HEK293 (cell line): ENCODE measurements at regions not wholly inside any gene's neighbourhood (a gene's known extent, or its start where the extent isn't known, plus 50 kb on each side); places are given as distances from the start of the nearest gene placed in this dataset.

Source experiments
- CTCF ChIA-PET: fragments of 350-600 bp; formaldehyde crosslinking; extraction: SDS; loops from one replicate; lab custom pipeline; 2021; ENCODE audit warnings: antibody characterized with exemption; lab: Yijun Ruan, JAX
- POLR2A ChIA-PET: fragments of 300-600 bp; formaldehyde crosslinking; extraction: SDS; loops from one replicate; lab custom pipeline; 2020; ENCODE audit warnings: antibody characterized with exemption, inconsistent platforms; lab: Yijun Ruan, JAX
- H3K27ac ChIP-seq: fragments of 200-500 bp; sonication (Bioruptor generic); 2 replicates; pipeline ENCODE4 v1.5.1; 2014; ENCODE audit warnings: low read depth, low read length, control low read depth, inconsistent platforms; ENCODE audit errors: extremely low read depth
- H3K36me3 ChIP-seq, 2 experiments: fragments of 200-500 bp in 1 of 2; sonication (Bioruptor generic) in 1 of 2; 1 replicate in 1 of 2; 2 replicates in 1 of 2; pipeline ENCODE4 v1.5.1; 2014 to 2017; ENCODE audit warnings: inconsistent platforms in 2 of 2, low read length in 2 of 2; ENCODE audit not compliant: control insufficient read depth in 2 of 2, insufficient read depth in 1 of 2
- H3K4me1 ChIP-seq: fragments of 200-500 bp; sonication (Bioruptor generic); 2 replicates; pipeline ENCODE4 v1.5.1; 2014; ENCODE audit warnings: mild to moderate bottlenecking, low read length, inconsistent platforms; ENCODE audit not compliant: control insufficient read depth, insufficient read depth
- H3K4me3 ChIP-seq: 2 replicates; pipeline ENCODE4 v1.5.1; 2011; ENCODE audit warnings: low read depth, mild to moderate bottlenecking, control low read depth, low read length, moderate library complexity
- H3K9me3 ChIP-seq: fragments of 200-500 bp; sonication (Bioruptor generic); 2 replicates; pipeline ENCODE4 v1.5.1; 2014; ENCODE audit warnings: low read depth, low read length, inconsistent platforms; ENCODE audit not compliant: control insufficient read depth, insufficient read depth
- IKZF3 ChIP-seq: fragments of 450-650 bp; IDR thresholded peaks from 2 replicates; pipeline ENCODE4 v1.5.0; 2018; ENCODE audit warnings: missing biosample characterization, mild to moderate bottlenecking, missing genetic modification characterization, moderate library complexity
- KLF7 ChIP-seq: fragments of 450-650 bp; formaldehyde crosslinking; IDR thresholded peaks from 2 replicates; pipeline ENCODE4 v1.5.1; 2016; ENCODE audit warnings: missing biosample characterization, missing genetic modification characterization, borderline replicate concordance
- MEIS1 ChIP-seq: sonication (generic); formaldehyde crosslinking; IDR thresholded peaks from 2 replicates; pipeline ENCODE4 v1.8.1; 2022; ENCODE audit warnings: missing genetic modification reagents, mild to moderate bottlenecking, borderline replicate concordance
- ZNF121 ChIP-seq: fragments of 450-650 bp; formaldehyde crosslinking; IDR thresholded peaks from 2 replicates; pipeline ENCODE4 v1.5.1; 2016; ENCODE audit warnings: missing biosample characterization, missing genetic modification characterization
- ZNF133 ChIP-seq: fragments of 450-650 bp; formaldehyde crosslinking; IDR thresholded peaks from 2 replicates; pipeline ENCODE4 v1.5.1; 2016; ENCODE audit warnings: missing biosample characterization, missing genetic modification characterization
- ZNF174 ChIP-seq: fragments of 450-650 bp; formaldehyde crosslinking; IDR thresholded peaks from 2 replicates; pipeline ENCODE4 v1.5.0; 2017; ENCODE audit warnings: missing biosample characterization, mild to moderate bottlenecking, missing genetic modification characterization
- ZNF184 ChIP-seq: fragments of 450-650 bp; IDR thresholded peaks from 2 replicates; pipeline ENCODE4 v1.5.1; 2018; ENCODE audit warnings: missing biosample characterization, mild to moderate bottlenecking, missing genetic modification characterization
- ZNF223 ChIP-seq: fragments of 450-650 bp; formaldehyde crosslinking; IDR thresholded peaks from 2 replicates; pipeline ENCODE4 v1.5.1; 2016; ENCODE audit warnings: missing biosample characterization, missing genetic modification characterization
- ZNF302 ChIP-seq: fragments of 450-650 bp; formaldehyde crosslinking; IDR thresholded peaks from 2 replicates; pipeline ENCODE4 v1.5.1; 2016; ENCODE audit warnings: missing biosample characterization, missing genetic modification characterization, low read depth
- ZNF626 ChIP-seq: fragments of 450-650 bp; sonication (Bioruptor Pico); formaldehyde crosslinking; IDR thresholded peaks from 2 replicates; pipeline ENCODE4 v1.5.1; 2018; ENCODE audit warnings: missing biosample characterization, missing genetic modification characterization, inconsistent platforms
- ZNF658 ChIP-seq: fragments of 450-650 bp; formaldehyde crosslinking; IDR thresholded peaks from 2 replicates; pipeline ENCODE4; 2016; ENCODE audit warnings: missing biosample characterization, missing genetic modification characterization
- ZNF707 ChIP-seq: fragments of 450-650 bp; formaldehyde crosslinking; IDR thresholded peaks from 2 replicates; pipeline ENCODE4 v1.5.1; 2016; ENCODE audit warnings: missing biosample characterization, missing genetic modification characterization
- TF ChIP-seq, protein P1 (sequence below): fragments of 450-650 bp; formaldehyde crosslinking; IDR thresholded peaks from 2 replicates; pipeline ENCODE4 v1.5.1; 2016; ENCODE audit warnings: missing biosample characterization, missing genetic modification characterization
- TF ChIP-seq, protein P2 (sequence below): fragments of 450-650 bp; formaldehyde crosslinking; IDR thresholded peaks from 2 replicates; pipeline ENCODE4; 2016; ENCODE audit warnings: missing biosample characterization, missing genetic modification characterization
- TF ChIP-seq, protein P3 (sequence below): fragments of 450-650 bp; formaldehyde crosslinking; IDR thresholded peaks from 2 replicates; pipeline ENCODE4 v1.5.0; 2017; ENCODE audit warnings: missing biosample characterization, missing genetic modification characterization, borderline replicate concordance
- TF ChIP-seq, protein P4 (sequence below): fragments of 450-650 bp; formaldehyde crosslinking; IDR thresholded peaks from 2 replicates; pipeline ENCODE4 v1.5.1; 2016; ENCODE audit warnings: missing biosample characterization, missing genetic modification characterization

DNA sequence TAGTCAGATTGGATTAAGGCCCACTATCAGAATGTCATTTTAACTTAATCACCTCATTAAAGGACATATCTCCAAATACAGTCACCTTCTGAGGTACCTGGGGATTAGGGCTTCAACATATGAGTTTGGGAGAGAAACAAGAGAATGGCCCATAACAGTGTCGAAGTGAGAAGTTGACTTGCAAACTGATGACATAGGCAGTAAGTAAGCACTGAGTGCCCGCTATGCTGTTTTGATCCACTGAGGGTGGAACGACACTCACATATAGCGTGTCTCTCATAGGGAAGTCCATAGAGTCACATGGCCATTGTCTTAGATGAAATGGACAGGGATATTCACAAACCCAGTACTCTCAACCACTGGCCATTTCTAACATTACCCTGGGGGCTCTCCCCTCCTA is 264.2 kb downstream of the SAMD5 start:
- ChIA-PET CTCF (no interaction called here), POLR2A (no interaction called here)
- no peaks in the 10 kb centered on the region for H3K4me1 ChIP-seq
- no peaks in the 10 kb centered on the region for H3K9me3 ChIP-seq
- TF ChIP-seq MEIS1: no peak
- TF ChIP-seq ZNF121 (tag by site-specific recombination): no peak
- no peak for TF ChIP-seq ZNF184
- TF ChIP-seq ZNF658 (tag by site-specific recombination): no peak
- H3K27ac ChIP-seq: no peak overlapping the region
- H3K36me3 ChIP-seq: no peaks in the 10 kb centered on the region
- H3K4me3 ChIP-seq: no peak overlapping the region

DNA sequence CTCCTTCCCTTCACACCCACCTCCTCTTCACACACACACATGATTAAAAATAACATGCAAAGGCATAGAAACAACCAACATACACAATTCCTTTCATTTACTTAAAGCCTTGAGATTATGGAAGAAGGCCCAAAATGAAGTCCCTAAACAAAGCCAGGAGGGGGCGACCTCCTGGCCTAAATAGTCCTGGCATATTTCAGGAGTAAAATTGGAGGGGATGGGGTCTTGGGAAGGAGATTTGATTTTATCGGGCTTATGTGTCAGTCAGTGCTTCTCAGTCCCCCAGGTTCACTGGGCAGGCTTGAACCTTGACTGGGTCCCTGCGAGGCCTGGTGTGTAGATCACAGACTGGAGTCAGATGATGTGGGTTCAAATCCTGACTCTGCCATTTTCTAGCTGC is 266.4 kb downstream of the SAMD5 start:
- H3K36me3 ChIP-seq: no peaks in the 10 kb centered on the region
- no peaks in the 10 kb centered on the region for H3K4me1 ChIP-seq
- no peak overlapping the region for H3K4me3 ChIP-seq
- H3K9me3 ChIP-seq: no peaks in the 10 kb centered on the region
- TF ChIP-seq, protein P1, sequence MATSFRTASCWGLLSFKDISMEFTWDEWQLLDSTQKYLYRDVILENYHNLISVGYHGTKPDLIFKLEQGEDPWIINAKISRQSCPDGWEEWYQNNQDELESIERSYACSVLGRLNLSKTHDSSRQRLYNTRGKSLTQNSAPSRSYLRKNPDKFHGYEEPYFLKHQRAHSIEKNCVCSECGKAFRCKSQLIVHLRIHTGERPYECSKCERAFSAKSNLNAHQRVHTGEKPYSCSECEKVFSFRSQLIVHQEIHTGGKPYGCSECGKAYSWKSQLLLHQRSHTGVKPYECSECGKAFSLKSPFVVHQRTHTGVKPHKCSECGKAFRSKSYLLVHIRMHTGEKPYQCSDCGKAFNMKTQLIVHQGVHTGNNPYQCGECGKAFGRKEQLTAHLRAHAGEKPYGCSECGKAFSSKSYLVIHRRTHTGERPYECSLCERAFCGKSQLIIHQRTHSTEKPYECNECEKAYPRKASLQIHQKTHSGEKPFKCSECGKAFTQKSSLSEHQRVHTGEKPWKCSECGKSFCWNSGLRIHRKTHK (tag by site-specific recombination): no peak
- no peak for TF ChIP-seq ZNF707 (tag by site-specific recombination)
- TF ChIP-seq KLF7 (tag by site-specific recombination): no peak
- TF ChIP-seq, protein P2, sequence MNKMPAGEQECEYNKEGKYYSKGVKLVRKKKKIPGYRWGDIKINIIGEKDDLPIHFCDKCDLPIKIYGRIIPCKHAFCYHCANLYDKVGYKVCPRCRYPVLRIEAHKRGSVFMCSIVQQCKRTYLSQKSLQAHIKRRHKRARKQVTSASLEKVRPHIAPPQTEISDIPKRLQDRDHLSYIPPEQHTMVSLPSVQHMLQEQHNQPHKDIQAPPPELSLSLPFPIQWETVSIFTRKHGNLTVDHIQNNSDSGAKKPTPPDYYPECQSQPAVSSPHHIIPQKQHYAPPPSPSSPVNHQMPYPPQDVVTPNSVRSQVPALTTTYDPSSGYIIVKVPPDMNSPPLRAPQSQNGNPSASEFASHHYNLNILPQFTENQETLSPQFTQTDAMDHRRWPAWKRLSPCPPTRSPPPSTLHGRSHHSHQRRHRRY (tag by site-specific recombination): no peak
- TF ChIP-seq, protein P3, sequence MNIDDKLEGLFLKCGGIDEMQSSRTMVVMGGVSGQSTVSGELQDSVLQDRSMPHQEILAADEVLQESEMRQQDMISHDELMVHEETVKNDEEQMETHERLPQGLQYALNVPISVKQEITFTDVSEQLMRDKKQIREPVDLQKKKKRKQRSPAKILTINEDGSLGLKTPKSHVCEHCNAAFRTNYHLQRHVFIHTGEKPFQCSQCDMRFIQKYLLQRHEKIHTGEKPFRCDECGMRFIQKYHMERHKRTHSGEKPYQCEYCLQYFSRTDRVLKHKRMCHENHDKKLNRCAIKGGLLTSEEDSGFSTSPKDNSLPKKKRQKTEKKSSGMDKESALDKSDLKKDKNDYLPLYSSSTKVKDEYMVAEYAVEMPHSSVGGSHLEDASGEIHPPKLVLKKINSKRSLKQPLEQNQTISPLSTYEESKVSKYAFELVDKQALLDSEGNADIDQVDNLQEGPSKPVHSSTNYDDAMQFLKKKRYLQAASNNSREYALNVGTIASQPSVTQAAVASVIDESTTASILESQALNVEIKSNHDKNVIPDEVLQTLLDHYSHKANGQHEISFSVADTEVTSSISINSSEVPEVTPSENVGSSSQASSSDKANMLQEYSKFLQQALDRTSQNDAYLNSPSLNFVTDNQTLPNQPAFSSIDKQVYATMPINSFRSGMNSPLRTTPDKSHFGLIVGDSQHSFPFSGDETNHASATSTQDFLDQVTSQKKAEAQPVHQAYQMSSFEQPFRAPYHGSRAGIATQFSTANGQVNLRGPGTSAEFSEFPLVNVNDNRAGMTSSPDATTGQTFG (tag by site-specific recombination): no peak
- TF ChIP-seq ZNF223 (tag by site-specific recombination): no peak
- TF ChIP-seq IKZF3: no peak
- TF ChIP-seq ZNF133 (tag by site-specific recombination): no peak
- no peak for TF ChIP-seq ZNF302 (tag by site-specific recombination)
- TF ChIP-seq ZNF626 (tag by site-specific recombination): no peak
- no peak for TF ChIP-seq ZNF174 (tag by site-specific recombination)
- TF ChIP-seq, protein P4, sequence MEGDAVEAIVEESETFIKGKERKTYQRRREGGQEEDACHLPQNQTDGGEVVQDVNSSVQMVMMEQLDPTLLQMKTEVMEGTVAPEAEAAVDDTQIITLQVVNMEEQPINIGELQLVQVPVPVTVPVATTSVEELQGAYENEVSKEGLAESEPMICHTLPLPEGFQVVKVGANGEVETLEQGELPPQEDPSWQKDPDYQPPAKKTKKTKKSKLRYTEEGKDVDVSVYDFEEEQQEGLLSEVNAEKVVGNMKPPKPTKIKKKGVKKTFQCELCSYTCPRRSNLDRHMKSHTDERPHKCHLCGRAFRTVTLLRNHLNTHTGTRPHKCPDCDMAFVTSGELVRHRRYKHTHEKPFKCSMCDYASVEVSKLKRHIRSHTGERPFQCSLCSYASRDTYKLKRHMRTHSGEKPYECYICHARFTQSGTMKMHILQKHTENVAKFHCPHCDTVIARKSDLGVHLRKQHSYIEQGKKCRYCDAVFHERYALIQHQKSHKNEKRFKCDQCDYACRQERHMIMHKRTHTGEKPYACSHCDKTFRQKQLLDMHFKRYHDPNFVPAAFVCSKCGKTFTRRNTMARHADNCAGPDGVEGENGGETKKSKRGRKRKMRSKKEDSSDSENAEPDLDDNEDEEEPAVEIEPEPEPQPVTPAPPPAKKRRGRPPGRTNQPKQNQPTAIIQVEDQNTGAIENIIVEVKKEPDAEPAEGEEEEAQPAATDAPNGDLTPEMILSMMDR (tag by site-specific recombination): no peak
- TF ChIP-seq, all 188 proteins: peak for 0
- POLR2A ChIA-PET: no interaction called here
- CTCF ChIA-PET: interaction anchor here (0.7 to 1.0 kb wide), 5 partner anchors 9 to 390 kb away, joined by 3 to 5 read pairs (median 3); no protein-coding TSS in a partner anchor
- no peak overlapping the region for H3K27ac ChIP-seq
